ENCODE measurements at regions not wholly inside any gene's neighbourhood (a gene's known extent, or its start where the extent isn't known, plus 50 kb on each side); places are given as distances from the start of the nearest gene placed in this dataset.
"Not testable (repeated sequence)": the region's sequence is repeated elsewhere in the genome, so short reads cannot be mapped to it uniquely, and the experiment has no call there.

DNA sequence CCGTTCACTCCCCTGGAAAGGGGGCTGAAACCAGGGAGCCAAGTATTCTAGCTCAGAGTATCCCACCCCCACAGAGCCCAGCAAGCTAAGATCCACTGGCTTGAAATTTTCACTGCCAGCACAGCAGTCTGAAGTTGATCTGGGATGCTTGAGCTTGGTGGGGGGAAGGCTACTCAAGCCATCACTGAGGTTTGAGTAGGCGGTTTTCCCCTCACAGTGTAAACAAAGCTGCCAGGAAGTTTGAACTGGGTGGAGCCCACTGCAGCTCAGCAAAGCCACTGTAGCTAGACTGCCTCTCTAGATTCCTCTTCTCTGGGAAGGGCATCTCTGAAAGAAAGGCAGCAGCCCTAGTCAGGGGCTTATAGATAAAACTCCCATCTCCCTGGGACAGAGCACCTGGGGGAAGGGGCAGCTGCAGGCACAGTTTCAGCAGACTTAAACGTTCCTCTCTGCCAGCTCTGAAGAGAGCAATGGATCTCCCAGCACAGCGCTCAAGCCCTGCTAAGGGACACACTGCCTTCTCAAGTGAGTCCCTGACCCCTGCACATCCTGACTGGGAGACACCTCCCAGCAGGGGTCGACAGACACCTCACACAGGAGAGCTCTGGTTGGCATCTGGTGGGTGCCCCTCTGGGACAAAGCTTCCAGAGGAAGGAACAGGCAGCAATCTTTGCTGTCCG is 204.8 kb upstream of the ZNF658 start:
- H3K9me3 ChIP-seq (ENCODE audit: insufficient read depth, low read depth, low read length); H3K23ac ChIP-seq (ENCODE audit: low read length); H3K27ac ChIP-seq (ENCODE audit: low read depth, low read length); H3K4me2 ChIP-seq (ENCODE audit: low read length); H3K79me1 ChIP-seq (ENCODE audit: low read length); H3K79me2 ChIP-seq (ENCODE audit: control insufficient read depth, insufficient read depth, low read length, poor library complexity); H3K18ac ChIP-seq (ENCODE audit: low read length); H3K4ac ChIP-seq (ENCODE audit: low read depth, low read length); H3K4me1 ChIP-seq (ENCODE audit: control insufficient read depth in 1 of 2, insufficient read depth in 2 of 2, low read length in 2 of 2); H2BK5ac ChIP-seq (ENCODE audit: low read depth, low read length, poor library complexity); DNase-seq; H4K12ac ChIP-seq (ENCODE audit: low read depth, low read length); H4K8ac ChIP-seq (ENCODE audit: low read depth, low read length); H3K4me3 ChIP-seq (ENCODE audit: low read depth, low read length); H4K91ac ChIP-seq (ENCODE audit: low read depth, low read length); H3K27me3 ChIP-seq (ENCODE audit: insufficient read depth, low read length); H2BK120ac ChIP-seq (ENCODE audit: insufficient read depth, low read length, poor library complexity); H3K9ac ChIP-seq (ENCODE audit: low read length); H3K14ac ChIP-seq (ENCODE audit: low read length); H2AFZ ChIP-seq (ENCODE audit: insufficient read depth, low read length, poor library complexity); H2BK12ac ChIP-seq (ENCODE audit: low read length); H3K36me3 ChIP-seq (ENCODE audit: control insufficient read depth in 1 of 2, insufficient read depth in 2 of 2, low read length in 2 of 2); H2AK5ac ChIP-seq (ENCODE audit: low read length): not testable (repeated sequence)
- no CpG with 5 or more reads among the region's 6 CpGs for WGBS (ENCODE audit: extremely low coverage, insufficient coverage, insufficient read length)

DNA sequence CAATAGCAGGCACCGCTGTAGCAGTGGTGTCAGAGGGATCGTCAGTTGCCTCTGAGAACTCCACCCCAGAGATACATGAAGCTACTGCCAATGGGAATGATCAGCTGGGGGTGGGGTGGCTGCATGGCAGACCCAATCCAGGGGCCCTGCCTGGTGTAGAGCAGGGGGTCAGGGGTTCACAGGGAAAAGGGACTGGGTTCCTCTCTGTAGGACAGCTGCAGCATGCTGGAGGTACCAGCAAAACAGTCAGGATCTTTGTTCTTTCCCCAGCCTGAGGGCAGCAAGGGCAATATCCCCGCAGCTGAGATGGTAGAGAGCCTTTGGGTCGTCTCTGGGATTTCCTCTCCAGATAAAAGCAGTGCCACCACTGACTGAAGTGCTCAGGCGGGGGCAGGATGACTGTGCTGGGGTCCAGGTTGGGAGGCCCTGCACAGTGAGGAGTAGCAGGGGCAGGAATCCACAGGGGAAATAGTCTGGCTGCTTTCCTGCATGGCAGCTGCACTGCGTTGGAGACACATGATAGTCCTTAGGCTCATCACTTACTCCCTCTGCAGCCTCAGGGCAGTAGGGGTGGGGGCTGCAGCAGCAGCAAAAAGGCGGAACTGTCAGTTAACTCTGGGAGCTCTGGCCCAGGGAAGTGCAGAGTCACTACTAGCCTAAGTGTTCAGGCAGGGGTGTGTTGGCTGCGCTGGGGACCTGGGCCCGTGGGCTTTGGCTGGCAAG is 203.0 kb upstream of the ZNF658 start:
- not testable (repeated sequence) for H3K27me3 ChIP-seq (ENCODE audit: insufficient read depth, low read length); H2AFZ ChIP-seq (ENCODE audit: insufficient read depth, low read length, poor library complexity); H4K8ac ChIP-seq (ENCODE audit: low read depth, low read length); H4K12ac ChIP-seq (ENCODE audit: low read depth, low read length); H3K79me1 ChIP-seq (ENCODE audit: low read length); H3K9me3 ChIP-seq (ENCODE audit: insufficient read depth, low read depth, low read length); H2BK12ac ChIP-seq (ENCODE audit: low read length); H2BK120ac ChIP-seq (ENCODE audit: insufficient read depth, low read length, poor library complexity); H3K14ac ChIP-seq (ENCODE audit: low read length); H3K18ac ChIP-seq (ENCODE audit: low read length); H3K27ac ChIP-seq (ENCODE audit: low read depth, low read length); DNase-seq; H2BK5ac ChIP-seq (ENCODE audit: low read depth, low read length, poor library complexity); H3K36me3 ChIP-seq (ENCODE audit: control insufficient read depth in 1 of 2, insufficient read depth in 2 of 2, low read length in 2 of 2); H3K4me1 ChIP-seq (ENCODE audit: control insufficient read depth in 1 of 2, insufficient read depth in 2 of 2, low read length in 2 of 2); H3K4me2 ChIP-seq (ENCODE audit: low read length); H3K4ac ChIP-seq (ENCODE audit: low read depth, low read length); H3K4me3 ChIP-seq (ENCODE audit: low read depth, low read length); H2AK5ac ChIP-seq (ENCODE audit: low read length); H3K9ac ChIP-seq (ENCODE audit: low read length); H3K23ac ChIP-seq (ENCODE audit: low read length); H3K79me2 ChIP-seq (ENCODE audit: control insufficient read depth, insufficient read depth, low read length, poor library complexity); H4K91ac ChIP-seq (ENCODE audit: low read depth, low read length)
- WGBS (ENCODE audit: extremely low coverage, insufficient coverage, insufficient read length), result no CpG with 5 or more reads among the region's 9 CpGs

DNA sequence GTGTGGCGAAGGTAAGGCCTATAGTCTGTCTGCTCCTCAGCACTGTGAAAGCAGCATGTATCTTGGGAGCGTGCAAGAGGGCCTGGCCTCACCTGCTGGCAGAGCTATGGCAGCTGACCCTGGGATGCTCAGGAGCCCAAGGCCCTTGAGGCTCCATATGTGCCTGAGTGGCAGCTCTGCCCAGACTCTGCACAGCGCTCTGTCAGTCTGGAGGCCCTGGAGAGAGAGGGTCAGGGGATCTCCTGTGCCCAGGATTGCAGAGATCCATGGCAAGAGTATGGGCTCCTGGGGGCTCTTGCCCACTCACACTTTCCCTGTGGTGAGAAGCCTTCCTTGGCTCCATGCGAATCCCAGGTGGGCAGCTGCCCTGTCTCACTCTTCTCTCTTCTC is 202.5 kb upstream of the ZNF658 start:
- not testable (repeated sequence) for H4K91ac ChIP-seq (ENCODE audit: low read depth, low read length); H2AK5ac ChIP-seq (ENCODE audit: low read length)

GRCh38 chr9:66701411-66702377 is 198.8 kb upstream of the ZNF658 start:
- H3K14ac ChIP-seq (ENCODE audit: low read length); H2AK5ac ChIP-seq (ENCODE audit: low read length); H3K4me3 ChIP-seq (ENCODE audit: low read depth, low read length); H3K18ac ChIP-seq (ENCODE audit: low read length); H3K27ac ChIP-seq (ENCODE audit: low read depth, low read length); H3K4me1 ChIP-seq (ENCODE audit: control insufficient read depth in 1 of 2, insufficient read depth in 2 of 2, low read length in 2 of 2); H4K8ac ChIP-seq (ENCODE audit: low read depth, low read length); H2AFZ ChIP-seq (ENCODE audit: insufficient read depth, low read length, poor library complexity); DNase-seq; H3K9ac ChIP-seq (ENCODE audit: low read length); H2BK5ac ChIP-seq (ENCODE audit: low read depth, low read length, poor library complexity); H4K91ac ChIP-seq (ENCODE audit: low read depth, low read length); H3K4me2 ChIP-seq (ENCODE audit: low read length); H3K79me1 ChIP-seq (ENCODE audit: low read length); H2BK120ac ChIP-seq (ENCODE audit: insufficient read depth, low read length, poor library complexity); H3K23ac ChIP-seq (ENCODE audit: low read length); H3K27me3 ChIP-seq (ENCODE audit: insufficient read depth, low read length); H4K12ac ChIP-seq (ENCODE audit: low read depth, low read length); H3K79me2 ChIP-seq (ENCODE audit: control insufficient read depth, insufficient read depth, low read length, poor library complexity); H3K9me3 ChIP-seq (ENCODE audit: insufficient read depth, low read depth, low read length); H3K36me3 ChIP-seq (ENCODE audit: control insufficient read depth in 1 of 2, insufficient read depth in 2 of 2, low read length in 2 of 2); H3K4ac ChIP-seq (ENCODE audit: low read depth, low read length); H2BK12ac ChIP-seq (ENCODE audit: low read length): not testable (repeated sequence)
- no CpG with 5 or more reads among the region's 3 CpGs for WGBS (ENCODE audit: extremely low coverage, insufficient coverage, insufficient read length)

More for the DNA sequence above, 202.5 kb upstream of the ZNF658 start:
- not testable (repeated sequence) for H2BK120ac ChIP-seq (ENCODE audit: insufficient read depth, low read length, poor library complexity); DNase-seq; H3K4me2 ChIP-seq (ENCODE audit: low read length); H3K79me2 ChIP-seq (ENCODE audit: control insufficient read depth, insufficient read depth, low read length, poor library complexity); H2AFZ ChIP-seq (ENCODE audit: insufficient read depth, low read length, poor library complexity); H4K8ac ChIP-seq (ENCODE audit: low read depth, low read length); H3K4me1 ChIP-seq (ENCODE audit: control insufficient read depth in 1 of 2, insufficient read depth in 2 of 2, low read length in 2 of 2); H2BK12ac ChIP-seq (ENCODE audit: low read length); H3K23ac ChIP-seq (ENCODE audit: low read length); H3K27ac ChIP-seq (ENCODE audit: low read depth, low read length); H3K9ac ChIP-seq (ENCODE audit: low read length); H3K14ac ChIP-seq (ENCODE audit: low read length); H4K12ac ChIP-seq (ENCODE audit: low read depth, low read length); H3K27me3 ChIP-seq (ENCODE audit: insufficient read depth, low read length); H3K9me3 ChIP-seq (ENCODE audit: insufficient read depth, low read depth, low read length); H3K79me1 ChIP-seq (ENCODE audit: low read length); H2BK5ac ChIP-seq (ENCODE audit: low read depth, low read length, poor library complexity); H3K4me3 ChIP-seq (ENCODE audit: low read depth, low read length); H3K4ac ChIP-seq (ENCODE audit: low read depth, low read length); H3K18ac ChIP-seq (ENCODE audit: low read length); H3K36me3 ChIP-seq (ENCODE audit: control insufficient read depth in 1 of 2, insufficient read depth in 2 of 2, low read length in 2 of 2)
- WGBS (ENCODE audit: extremely low coverage, insufficient coverage, insufficient read length), result no CpG with 5 or more reads among the region's 4 CpGs

Data from trophoblast cell (in vitro differentiated cells and primary cell).